Ovary (tissue), 3 donors: ENCODE measurements at regions not wholly inside any gene's neighbourhood (a gene's known extent, or its start where the extent isn't known, plus 50 kb on each side); places are given as distances from the start of the nearest gene placed in this dataset.

Experiments
- EP300 ChIP-seq: sonication (generic); formaldehyde crosslinking; IDR thresholded peaks from one replicate; pipeline ENCODE4 v1.6.1; 2017; ENCODE audit warnings: antibody characterized with exemption
- POLR2A ChIP-seq: fragments of 450-650 bp; IDR thresholded peaks from one replicate; pipeline ENCODE4 v1.6.1; 2017; ENCODE audit warnings: antibody characterized with exemption, mild to moderate bottlenecking, moderate library complexity
- TF ChIP-seq, protein P1 (sequence below), 3 donors: fragments of 450-650 bp in 2 of 3; fragments of 200-600 bp in 1 of 3; IDR thresholded peaks; one replicate each; pipeline versions ENCODE4 v1.5.1 to v1.8.0; 2016 to 2022; ENCODE audit warnings: antibody characterized with exemption in 3 of 3, mild to moderate bottlenecking in 1 of 3
- donor health status: DM: no; HTN: no; CAD: no.

GRCh38 chr2:67290451-67291290 is 106.5 kb upstream of the ETAA1 start:
- TF ChIP-seq, protein P1, sequence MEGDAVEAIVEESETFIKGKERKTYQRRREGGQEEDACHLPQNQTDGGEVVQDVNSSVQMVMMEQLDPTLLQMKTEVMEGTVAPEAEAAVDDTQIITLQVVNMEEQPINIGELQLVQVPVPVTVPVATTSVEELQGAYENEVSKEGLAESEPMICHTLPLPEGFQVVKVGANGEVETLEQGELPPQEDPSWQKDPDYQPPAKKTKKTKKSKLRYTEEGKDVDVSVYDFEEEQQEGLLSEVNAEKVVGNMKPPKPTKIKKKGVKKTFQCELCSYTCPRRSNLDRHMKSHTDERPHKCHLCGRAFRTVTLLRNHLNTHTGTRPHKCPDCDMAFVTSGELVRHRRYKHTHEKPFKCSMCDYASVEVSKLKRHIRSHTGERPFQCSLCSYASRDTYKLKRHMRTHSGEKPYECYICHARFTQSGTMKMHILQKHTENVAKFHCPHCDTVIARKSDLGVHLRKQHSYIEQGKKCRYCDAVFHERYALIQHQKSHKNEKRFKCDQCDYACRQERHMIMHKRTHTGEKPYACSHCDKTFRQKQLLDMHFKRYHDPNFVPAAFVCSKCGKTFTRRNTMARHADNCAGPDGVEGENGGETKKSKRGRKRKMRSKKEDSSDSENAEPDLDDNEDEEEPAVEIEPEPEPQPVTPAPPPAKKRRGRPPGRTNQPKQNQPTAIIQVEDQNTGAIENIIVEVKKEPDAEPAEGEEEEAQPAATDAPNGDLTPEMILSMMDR (IDR thresholded peaks at IDR 0.05): no peak
- TF ChIP-seq POLR2A (no peak), EP300 (no peak)
